DND-41 (cell line): ENCODE measurements at regions not wholly inside any gene's neighbourhood (a gene's known extent, or its start where the extent isn't known, plus 50 kb on each side); places are given as distances from the start of the nearest gene placed in this dataset.

ENCODE experiments used
- CTCF ChIP-seq: IDR thresholded peaks from 2 replicates; pipeline ENCODE4 v1.5.1; 2012; ENCODE audit warnings: borderline replicate concordance, low read length, moderate library complexity, mild to moderate bottlenecking; ENCODE audit not compliant: poor library complexity, severe bottlenecking; ENCODE audit errors: extremely low read depth
- EZH2 ChIP-seq: IDR thresholded peaks from 3 replicates; pipeline ENCODE4 v1.6.1; 2012; ENCODE audit warnings: borderline replicate concordance, low read depth, mild to moderate bottlenecking, moderate library complexity, low read length, inconsistent platforms; ENCODE audit not compliant: severe bottlenecking

GRCh38 chr17:71405101-71405500, 715.7 kb upstream of the SOX9 start:
- no peak for TF ChIP-seq CTCF
- TF ChIP-seq EZH2 = no peak
